MM.1S (cell line): ENCODE measurements at regions not wholly inside any gene's neighbourhood (a gene's known extent, or its start where the extent isn't known, plus 50 kb on each side); places are given as distances from the start of the nearest gene placed in this dataset.

Experiments used
- DNase-seq: peaks from one replicate; pipeline ENCODE4 v3.0.0-alpha.2; 2015
- H2AFZ ChIP-seq: fragments of 300-600 bp; sonication (generic); 2 replicates; pipeline ENCODE4 v1.6.0; 2016; ENCODE audit warnings: antibody characterized with exemption, low read length
- H3F3A ChIP-seq: fragments of 300-600 bp; sonication (generic); 2 replicates; pipeline ENCODE4 v1.6.1; 2016; ENCODE audit warnings: mild to moderate bottlenecking, antibody characterized with exemption, low read length, moderate library complexity, mixed read lengths; ENCODE audit not compliant: insufficient read depth
- H3K27ac ChIP-seq: fragments of 300-600 bp; sonication (generic); 2 replicates; pipeline ENCODE4 v1.5.1; 2016; ENCODE audit warnings: mild to moderate bottlenecking, low read length
- H3K27me3 ChIP-seq: fragments of 300-600 bp; sonication (generic); replicated peaks from 2 replicates; pipeline ENCODE4 v1.6.0; 2016; ENCODE audit warnings: low read length; ENCODE audit not compliant: insufficient read depth
- H3K36me3 ChIP-seq: fragments of 300-600 bp; sonication (generic); replicated peaks from 2 replicates; pipeline ENCODE4 v1.6.1; 2016; ENCODE audit warnings: mild to moderate bottlenecking, low read length, mixed read lengths; ENCODE audit not compliant: insufficient read depth
- H3K4me1 ChIP-seq: fragments of 300-600 bp; sonication (generic); 2 replicates; pipeline ENCODE4 v1.6.1; 2016; ENCODE audit warnings: low read length, mixed read lengths
- H3K4me2 ChIP-seq: fragments of 300-600 bp; sonication (generic); 2 replicates; pipeline ENCODE4 v1.6.0; 2016; ENCODE audit warnings: low read depth, low read length
- H3K4me3 ChIP-seq: fragments of 300-600 bp; sonication (generic); 2 replicates; pipeline ENCODE4 v1.5.1; 2016; ENCODE audit warnings: low read length, mixed read lengths
- H3K79me2 ChIP-seq: fragments of 300-600 bp; sonication (generic); 2 replicates; pipeline ENCODE4 v1.6.1; 2016; ENCODE audit warnings: mixed run types, low read length, mixed read lengths
- H3K9ac ChIP-seq: fragments of 300-600 bp; sonication (generic); 2 replicates; pipeline ENCODE4 v1.6.1; 2016; ENCODE audit warnings: low read length, mixed read lengths
- H3K9me2 ChIP-seq: fragments of 300-600 bp; sonication (generic); replicated peaks from 2 replicates; pipeline ENCODE4 v1.6.1; 2016; ENCODE audit warnings: mild to moderate bottlenecking, low read length, mixed read lengths; ENCODE audit not compliant: insufficient read depth
- H3K9me3 ChIP-seq: fragments of 300-600 bp; sonication (generic); replicated peaks from 2 replicates; pipeline ENCODE4 v1.6.1; 2016; ENCODE audit warnings: mild to moderate bottlenecking, low read length, mixed read lengths; ENCODE audit not compliant: insufficient read depth
- H4K20me1 ChIP-seq: fragments of 300-600 bp; sonication (generic); 2 replicates; pipeline ENCODE4 v1.6.1; 2016; ENCODE audit warnings: mild to moderate bottlenecking, low read length, moderate library complexity, mixed read lengths; ENCODE audit not compliant: insufficient read depth
- EZH2 ChIP-seq: fragments of 300-600 bp; sonication (generic); optimal IDR thresholded peaks from 2 replicates; pipeline ENCODE3; 2017; ENCODE audit warnings: low read depth, mild to moderate bottlenecking, antibody characterized with exemption, low read length, mixed read lengths
- EZH2phosphoT487 ChIP-seq: fragments of 300-600 bp; sonication (generic); IDR thresholded peaks from 2 replicates; pipeline ENCODE4 v1.6.1; 2018; ENCODE audit warnings: antibody characterized with exemption, low read length
- TF ChIP-seq, protein P1 (sequence below): fragments of 300-600 bp; sonication (generic); IDR thresholded peaks from 2 replicates; pipeline ENCODE4 v1.5.1; 2016; ENCODE audit warnings: antibody characterized with exemption, low read length, mixed read lengths

DNA sequence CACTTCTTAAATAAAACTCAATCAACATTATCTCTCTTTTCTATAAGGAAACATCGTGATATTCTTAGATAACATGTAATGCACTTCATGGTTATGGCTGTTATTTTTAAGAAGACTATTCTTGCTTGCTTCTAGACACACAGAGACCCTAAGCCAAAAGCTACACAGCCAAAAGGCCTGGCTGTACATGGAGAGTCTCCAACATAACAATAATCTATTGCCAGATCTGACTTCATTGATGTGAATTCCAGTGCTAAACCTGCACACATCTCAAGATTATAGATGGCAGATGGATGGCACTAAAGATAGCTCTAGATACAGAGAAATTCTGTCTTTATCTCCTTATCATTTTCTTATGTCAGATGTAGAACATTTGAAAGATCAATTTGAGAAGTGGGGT, 811.6 kb upstream of the ZNF608 start:
- TF ChIP-seq EZH2 (no peak), EZH2phosphoT487 (no peak)
- TF ChIP-seq, protein P1, sequence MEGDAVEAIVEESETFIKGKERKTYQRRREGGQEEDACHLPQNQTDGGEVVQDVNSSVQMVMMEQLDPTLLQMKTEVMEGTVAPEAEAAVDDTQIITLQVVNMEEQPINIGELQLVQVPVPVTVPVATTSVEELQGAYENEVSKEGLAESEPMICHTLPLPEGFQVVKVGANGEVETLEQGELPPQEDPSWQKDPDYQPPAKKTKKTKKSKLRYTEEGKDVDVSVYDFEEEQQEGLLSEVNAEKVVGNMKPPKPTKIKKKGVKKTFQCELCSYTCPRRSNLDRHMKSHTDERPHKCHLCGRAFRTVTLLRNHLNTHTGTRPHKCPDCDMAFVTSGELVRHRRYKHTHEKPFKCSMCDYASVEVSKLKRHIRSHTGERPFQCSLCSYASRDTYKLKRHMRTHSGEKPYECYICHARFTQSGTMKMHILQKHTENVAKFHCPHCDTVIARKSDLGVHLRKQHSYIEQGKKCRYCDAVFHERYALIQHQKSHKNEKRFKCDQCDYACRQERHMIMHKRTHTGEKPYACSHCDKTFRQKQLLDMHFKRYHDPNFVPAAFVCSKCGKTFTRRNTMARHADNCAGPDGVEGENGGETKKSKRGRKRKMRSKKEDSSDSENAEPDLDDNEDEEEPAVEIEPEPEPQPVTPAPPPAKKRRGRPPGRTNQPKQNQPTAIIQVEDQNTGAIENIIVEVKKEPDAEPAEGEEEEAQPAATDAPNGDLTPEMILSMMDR, result no peak
- Histone ChIP-seq H2AFZ (no peak overlapping the region), H3K79me2 (no peaks in the 10 kb centered on the region), H3K27ac (no peak overlapping the region), H3K36me3 (no peaks in the 10 kb centered on the region), H3F3A (no peaks in the 10 kb centered on the region), H3K4me3 (no peak overlapping the region), H3K9me2 (no peaks in the 10 kb centered on the region), H4K20me1 (no peaks in the 10 kb centered on the region), H3K27me3 (no peaks in the 10 kb centered on the region), H3K9ac (no peak overlapping the region), H3K4me1 (no peaks in the 10 kb centered on the region), H3K4me2 (no peak overlapping the region), H3K9me3 (no peaks in the 10 kb centered on the region)
- no peak for DNase-seq

DNA sequence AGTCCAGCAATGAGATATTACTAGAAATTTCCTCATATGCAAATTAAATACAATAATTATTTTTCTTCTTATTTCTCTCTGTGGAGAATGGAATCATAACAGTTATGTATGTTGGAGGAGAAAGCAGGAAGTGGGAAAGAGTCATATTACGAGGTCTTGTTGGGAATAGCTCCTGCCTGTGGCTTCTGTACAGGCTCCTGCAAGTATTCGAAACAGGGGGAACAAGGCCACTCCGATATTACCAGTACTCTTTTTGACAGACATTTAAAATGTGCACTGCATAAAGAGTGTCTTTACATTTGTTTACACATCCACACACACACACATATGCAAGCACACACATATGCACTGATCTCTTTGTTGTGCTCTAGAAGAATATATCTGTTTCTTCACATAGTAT, 812.0 kb upstream of the ZNF608 start:
- no peaks in the 10 kb centered on the region for H4K20me1 ChIP-seq
- H3K4me2 ChIP-seq, result no peak overlapping the region
- H3K9ac ChIP-seq, result no peak overlapping the region
- DNase-seq, result no peak
- no peaks in the 10 kb centered on the region for H3K27me3 ChIP-seq
- H3K36me3 ChIP-seq, result no peaks in the 10 kb centered on the region
- TF ChIP-seq EZH2 (no peak), EZH2phosphoT487 (no peak)
- TF ChIP-seq, protein P1, result no peak
- no peak overlapping the region for H3K4me3 ChIP-seq
- no peaks in the 10 kb centered on the region for H3K9me2 ChIP-seq
- no peak overlapping the region for H2AFZ ChIP-seq
- H3K4me1 ChIP-seq, result no peaks in the 10 kb centered on the region
- no peak overlapping the region for H3K27ac ChIP-seq
- no peaks in the 10 kb centered on the region for H3F3A ChIP-seq
- no peaks in the 10 kb centered on the region for H3K9me3 ChIP-seq
- H3K79me2 ChIP-seq, result no peaks in the 10 kb centered on the region

DNA sequence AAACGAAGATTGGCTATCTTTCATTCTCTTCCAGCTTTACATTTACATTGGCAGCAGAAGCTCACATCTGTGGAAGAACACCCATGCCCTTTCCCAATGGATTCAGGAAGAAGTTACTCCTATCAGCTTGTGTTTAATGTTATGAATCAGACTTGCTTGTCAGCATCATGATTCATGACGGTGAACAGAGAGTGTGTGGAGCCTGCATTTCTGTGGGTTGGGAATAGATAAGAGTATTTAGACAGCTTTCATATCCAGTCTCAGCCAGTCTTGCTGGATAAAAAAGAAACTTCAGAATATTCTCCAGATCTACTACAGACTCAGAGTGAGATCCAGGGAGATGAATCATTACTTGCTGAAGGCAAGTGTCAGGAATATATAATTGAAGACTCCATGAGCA, 812.9 kb upstream of the ZNF608 start:
- H2AFZ ChIP-seq, result no peak overlapping the region
- no peaks in the 10 kb centered on the region for H3K9me2 ChIP-seq
- no peaks in the 10 kb centered on the region for H3F3A ChIP-seq
- H3K9me3 ChIP-seq, result no peaks in the 10 kb centered on the region
- H3K27ac ChIP-seq, result no peak overlapping the region
- H3K27me3 ChIP-seq, result no peaks in the 10 kb centered on the region
- no peaks in the 10 kb centered on the region for H4K20me1 ChIP-seq
- DNase-seq, result no peak
- H3K4me2 ChIP-seq, result no peak overlapping the region
- no peaks in the 10 kb centered on the region for H3K79me2 ChIP-seq
- no peak for TF ChIP-seq EZH2phosphoT487
- H3K9ac ChIP-seq, result no peak overlapping the region
- H3K4me3 ChIP-seq, result no peak overlapping the region
- no peaks in the 10 kb centered on the region for H3K4me1 ChIP-seq
- H3K36me3 ChIP-seq, result no peaks in the 10 kb centered on the region

DNA sequence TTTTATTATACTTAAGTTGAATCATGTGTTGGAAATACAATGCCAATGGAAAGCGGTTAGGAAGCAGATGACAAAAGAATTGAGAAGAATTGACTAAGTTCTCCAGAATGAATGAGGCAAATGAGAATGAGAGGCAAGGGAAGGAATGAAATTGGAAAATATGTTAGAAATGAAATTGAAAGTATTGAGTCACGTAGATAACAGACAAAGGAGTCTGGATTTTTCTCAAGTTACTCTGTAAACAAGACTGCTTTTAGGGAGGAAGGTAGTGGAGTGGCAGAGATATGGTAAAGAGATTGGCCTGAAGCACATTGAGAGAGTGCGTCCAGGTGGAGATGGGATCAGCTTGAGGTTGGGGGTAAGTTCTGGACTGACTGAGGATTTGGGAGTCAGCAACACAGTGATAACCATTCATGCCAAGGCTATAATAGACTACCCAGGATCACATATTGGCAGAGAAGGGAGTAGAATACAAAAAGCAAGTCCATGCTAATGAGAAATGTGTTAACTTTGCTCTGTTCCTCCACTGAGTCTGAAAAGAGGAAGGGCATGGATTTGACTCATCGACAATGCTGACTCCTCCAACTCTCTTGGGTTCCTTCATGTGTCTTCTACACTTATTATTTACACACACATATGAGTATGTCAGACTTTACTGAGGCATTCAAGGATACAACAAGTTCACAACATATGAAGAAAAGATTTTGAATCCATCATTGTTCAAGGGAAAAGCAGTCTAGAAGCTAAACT, 814.2 kb upstream of the ZNF608 start:
- Histone ChIP-seq H3K36me3 (no peaks in the 10 kb centered on the region), H4K20me1 (no peaks in the 10 kb centered on the region), H3K27me3 (no peaks in the 10 kb centered on the region), H3K27ac (no peak overlapping the region), H3K4me2 (no peak overlapping the region), H2AFZ (no peak overlapping the region), H3F3A (no peaks in the 10 kb centered on the region), H3K9me2 (no peaks in the 10 kb centered on the region), H3K9me3 (no peaks in the 10 kb centered on the region), H3K9ac (no peak overlapping the region), H3K79me2 (no peaks in the 10 kb centered on the region), H3K4me3 (no peak overlapping the region), H3K4me1 (no peaks in the 10 kb centered on the region)
- no peak for DNase-seq
- no peak for TF ChIP-seq EZH2phosphoT487
- TF ChIP-seq EZH2, result no peak
- TF ChIP-seq, protein P1, result no peak
